ENCODE measurements at regions not wholly inside any gene's neighbourhood (a gene's known extent, or its start where the extent isn't known, plus 50 kb on each side); places are given as distances from the start of the nearest gene placed in this dataset.

DNA sequence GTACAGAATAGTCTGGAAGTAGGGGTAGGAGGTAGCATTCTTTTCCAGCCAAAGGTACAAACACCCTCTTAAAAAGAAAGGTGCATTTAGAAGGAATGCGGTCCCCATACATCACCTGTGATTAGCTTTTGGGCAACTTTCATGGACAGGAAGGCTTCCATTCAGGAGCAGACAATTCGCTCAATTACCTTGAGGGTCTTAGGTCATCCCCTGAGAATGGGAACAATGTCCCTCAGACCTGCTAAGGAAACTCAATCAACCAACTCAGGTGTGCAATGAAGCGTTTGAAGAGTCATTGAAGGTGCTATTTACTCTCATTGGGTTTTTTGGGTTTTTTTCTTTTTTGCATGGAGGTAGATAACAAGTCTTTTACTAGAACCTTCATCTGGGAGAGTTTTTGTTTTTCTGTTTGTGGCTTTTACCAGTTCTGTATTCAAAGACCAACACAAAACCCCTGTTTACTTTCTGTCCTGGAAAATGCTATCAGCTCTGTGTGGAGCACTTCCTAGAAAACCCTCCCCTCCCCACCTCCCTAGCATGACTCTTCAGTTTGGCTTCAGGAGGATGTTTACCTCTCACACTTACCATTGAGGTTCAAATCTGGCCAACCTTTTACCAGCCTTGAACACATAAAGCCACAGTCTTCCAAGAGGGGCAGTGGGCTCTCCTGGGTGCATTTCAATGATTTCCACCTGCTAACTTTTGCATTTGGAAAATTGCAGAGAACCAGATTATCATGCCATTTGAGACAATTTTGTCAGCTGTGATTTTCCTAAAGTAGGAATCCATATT, 271.2 kb upstream of the PRDM1 start:
- no peaks in the 10 kb centered on the region for H4K20me1 ChIP-seq (ENCODE audit: insufficient read depth)
- H3K4me2 ChIP-seq = no peak overlapping the region
- no peaks in the 10 kb centered on the region for H3K9me2 ChIP-seq
- H3K9me3 ChIP-seq = no peaks in the 10 kb centered on the region
- ChIA-PET CTCF (no interaction called here), POLR2A (no interaction called here)
- no peaks in the 10 kb centered on the region for H3K79me2 ChIP-seq (ENCODE audit: insufficient read depth)
- no peaks in the 10 kb centered on the region for H3F3A ChIP-seq (replicated peaks; ENCODE audit: insufficient read depth)
- TF ChIP-seq RAD21 (IDR thresholded peaks at IDR 0.05; ENCODE audit: low read length) (no peak), TAF1 (IDR thresholded peaks at IDR 0.05; ENCODE audit: borderline replicate concordance, low read depth, low read length) (no peak), EZH2phosphoT487 (IDR thresholded peaks at IDR 0.05; ENCODE audit: borderline replicate concordance, low read depth) (no peak)
- H3K9ac ChIP-seq = no peak overlapping the region
- H3K36me3 ChIP-seq (replicated peaks in 1 of 2; ENCODE audit: control insufficient read depth in 1 of 2, insufficient read depth in 2 of 2, low read length in 1 of 2) = no peaks in the 10 kb centered on the region
- no peaks in the 10 kb centered on the region for H3K27me3 ChIP-seq (ENCODE audit: insufficient read depth)
- no peak overlapping the region for H3K4me3 ChIP-seq (ENCODE audit: low read depth in 2 of 2, low read length in 1 of 2)
- no peak overlapping the region for H3K27ac ChIP-seq (ENCODE audit: low read depth in 2 of 2, low read length in 1 of 2)
- 0 out of 4 replicates have a peak, but pooled peaks cover 0 to 11% of the 10 kb centered on the region in 2 experiments for H3K4me1 ChIP-seq (ENCODE audit: control insufficient read depth in 1 of 2, insufficient read depth in 2 of 2, low read depth in 1 of 2, low read length in 1 of 2)
- WGBS (ENCODE audit: low lambda C conversion rate) = 80% methylated on average over 3 of the region's 3 CpGs
- no peak for DNase-seq
- no peak overlapping the region for H2AFZ ChIP-seq (ENCODE audit: low read depth)

DNA sequence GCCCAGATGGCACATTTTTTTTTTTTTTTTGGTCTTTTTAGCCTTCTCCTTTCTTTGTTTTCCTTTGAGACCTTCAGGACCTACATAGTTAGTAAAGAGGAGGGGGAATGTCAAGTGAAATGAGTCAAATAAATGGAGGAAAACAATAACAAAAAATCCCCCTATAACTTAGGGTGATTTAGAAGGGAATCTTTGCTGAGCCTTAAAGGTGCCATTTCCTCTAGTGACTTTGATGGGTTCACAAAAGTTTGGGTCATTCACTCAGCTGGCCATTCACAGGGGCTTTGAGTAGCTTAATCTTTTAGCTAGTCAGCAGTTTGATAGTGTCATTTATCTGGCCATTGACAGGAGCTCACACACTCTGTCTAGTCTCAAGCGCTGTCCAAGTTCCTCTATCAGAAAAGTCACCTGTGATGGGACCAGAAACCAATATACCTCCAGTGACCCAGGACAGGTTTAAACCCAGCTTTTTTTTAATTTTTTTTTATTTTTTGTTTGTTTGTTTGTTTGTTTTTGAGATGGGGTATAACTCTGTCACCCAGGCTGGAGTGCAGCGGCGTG, 275.1 kb upstream of the PRDM1 start:
- peak overlapping the region; percentile 66; the same call in 1 of the 2 replicates for H2AFZ ChIP-seq (ENCODE audit: low read depth)
- no peaks in the 10 kb centered on the region for H3K79me2 ChIP-seq (ENCODE audit: insufficient read depth)
- H3F3A ChIP-seq (replicated peaks; ENCODE audit: insufficient read depth) = no peaks in the 10 kb centered on the region
- 0 out of 4 replicates have a peak, but pooled peaks cover 0 to 18% of the 10 kb centered on the region in 2 experiments for H3K4me1 ChIP-seq (ENCODE audit: control insufficient read depth in 1 of 2, insufficient read depth in 2 of 2, low read depth in 1 of 2, low read length in 1 of 2)
- no peak overlapping the region for H3K4me3 ChIP-seq (ENCODE audit: low read depth in 2 of 2, low read length in 1 of 2)
- no peaks in the 10 kb centered on the region for H3K27me3 ChIP-seq (ENCODE audit: insufficient read depth)
- POLR2A ChIA-PET = no interaction called here
- peak overlapping the region; percentile 23; the same call in 1 of the 2 replicates for H3K9ac ChIP-seq
- TF ChIP-seq CHD2 (IDR thresholded peaks at IDR 0.05; ENCODE audit: low read length, partially characterized antibody) = no peak
- TF ChIP-seq RCOR1 (IDR thresholded peaks at IDR 0.05; ENCODE audit: low read length) = no peak
- TF ChIP-seq, protein P1, sequence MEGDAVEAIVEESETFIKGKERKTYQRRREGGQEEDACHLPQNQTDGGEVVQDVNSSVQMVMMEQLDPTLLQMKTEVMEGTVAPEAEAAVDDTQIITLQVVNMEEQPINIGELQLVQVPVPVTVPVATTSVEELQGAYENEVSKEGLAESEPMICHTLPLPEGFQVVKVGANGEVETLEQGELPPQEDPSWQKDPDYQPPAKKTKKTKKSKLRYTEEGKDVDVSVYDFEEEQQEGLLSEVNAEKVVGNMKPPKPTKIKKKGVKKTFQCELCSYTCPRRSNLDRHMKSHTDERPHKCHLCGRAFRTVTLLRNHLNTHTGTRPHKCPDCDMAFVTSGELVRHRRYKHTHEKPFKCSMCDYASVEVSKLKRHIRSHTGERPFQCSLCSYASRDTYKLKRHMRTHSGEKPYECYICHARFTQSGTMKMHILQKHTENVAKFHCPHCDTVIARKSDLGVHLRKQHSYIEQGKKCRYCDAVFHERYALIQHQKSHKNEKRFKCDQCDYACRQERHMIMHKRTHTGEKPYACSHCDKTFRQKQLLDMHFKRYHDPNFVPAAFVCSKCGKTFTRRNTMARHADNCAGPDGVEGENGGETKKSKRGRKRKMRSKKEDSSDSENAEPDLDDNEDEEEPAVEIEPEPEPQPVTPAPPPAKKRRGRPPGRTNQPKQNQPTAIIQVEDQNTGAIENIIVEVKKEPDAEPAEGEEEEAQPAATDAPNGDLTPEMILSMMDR (IDR thresholded peaks at IDR 0.05) = no peak
- TF ChIP-seq, protein P2, sequence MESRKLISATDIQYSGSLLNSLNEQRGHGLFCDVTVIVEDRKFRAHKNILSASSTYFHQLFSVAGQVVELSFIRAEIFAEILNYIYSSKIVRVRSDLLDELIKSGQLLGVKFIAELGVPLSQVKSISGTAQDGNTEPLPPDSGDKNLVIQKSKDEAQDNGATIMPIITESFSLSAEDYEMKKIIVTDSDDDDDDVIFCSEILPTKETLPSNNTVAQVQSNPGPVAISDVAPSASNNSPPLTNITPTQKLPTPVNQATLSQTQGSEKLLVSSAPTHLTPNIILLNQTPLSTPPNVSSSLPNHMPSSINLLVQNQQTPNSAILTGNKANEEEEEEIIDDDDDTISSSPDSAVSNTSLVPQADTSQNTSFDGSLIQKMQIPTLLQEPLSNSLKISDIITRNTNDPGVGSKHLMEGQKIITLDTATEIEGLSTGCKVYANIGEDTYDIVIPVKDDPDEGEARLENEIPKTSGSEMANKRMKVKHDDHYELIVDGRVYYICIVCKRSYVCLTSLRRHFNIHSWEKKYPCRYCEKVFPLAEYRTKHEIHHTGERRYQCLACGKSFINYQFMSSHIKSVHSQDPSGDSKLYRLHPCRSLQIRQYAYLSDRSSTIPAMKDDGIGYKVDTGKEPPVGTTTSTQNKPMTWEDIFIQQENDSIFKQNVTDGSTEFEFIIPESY (IDR thresholded peaks at IDR 0.05; ENCODE audit: borderline replicate concordance, low read depth) = no peak
- peak overlapping the region; percentile 27; the same call in 1 of the 2 replicates for H3K4me2 ChIP-seq
- 89% methylated on average over 3 of the region's 3 CpGs for WGBS (ENCODE audit: low lambda C conversion rate)
- H3K9me3 ChIP-seq = no peaks in the 10 kb centered on the region
- no peak for DNase-seq
- H3K27ac ChIP-seq (ENCODE audit: low read depth in 2 of 2, low read length in 1 of 2) = peak overlapping the region in 1 of 2 experiments; percentile 76; a peak in 2 of 4 replicates
- no peaks in the 10 kb centered on the region for H3K36me3 ChIP-seq (replicated peaks in 1 of 2; ENCODE audit: control insufficient read depth in 1 of 2, insufficient read depth in 2 of 2, low read length in 1 of 2)
- CTCF ChIA-PET = no interaction called here
- H3K9me2 ChIP-seq = no peaks in the 10 kb centered on the region
- no peaks in the 10 kb centered on the region for H4K20me1 ChIP-seq (ENCODE audit: insufficient read depth)
